ENCODE measurements at regions not wholly inside any gene's neighbourhood (a gene's known extent, or its start where the extent isn't known, plus 50 kb on each side); places are given as distances from the start of the nearest gene placed in this dataset.

DNA sequence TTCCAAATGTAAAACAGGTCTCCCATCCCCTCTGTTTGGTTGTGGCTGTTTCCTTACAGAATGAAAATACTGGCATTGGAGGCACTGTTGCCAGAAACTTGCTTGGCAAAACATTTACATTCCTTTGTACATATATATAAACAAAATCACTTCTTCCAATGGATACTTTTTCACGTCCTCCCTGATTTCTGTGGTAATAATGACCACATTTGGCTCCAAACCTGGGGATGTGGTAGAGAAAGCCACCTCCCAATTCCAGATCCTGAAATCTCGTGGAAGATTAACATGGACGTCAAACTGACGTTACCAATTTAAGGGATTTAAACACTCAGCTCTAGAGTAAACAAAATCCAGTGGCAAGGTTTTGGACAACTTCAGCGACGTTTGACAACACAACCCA lies 370.8 kb upstream of the ZFHX3 start:
- no peaks in the 10 kb centered on the region for H3K9me3 ChIP-seq (ENCODE audit: low read length)
- H3K27me3 ChIP-seq (ENCODE audit: insufficient read depth, low read length) = no peaks in the 10 kb centered on the region
- H3F3A ChIP-seq (ENCODE audit: insufficient read depth, low read length) = no peaks in the 10 kb centered on the region
- no peak overlapping the region for H3K4me2 ChIP-seq (ENCODE audit: low read length)
- no peaks in the 10 kb centered on the region for H3K79me2 ChIP-seq (ENCODE audit: insufficient read depth, low read length)
- TF ChIP-seq EZH2 (IDR thresholded peaks at IDR 0.05; ENCODE audit: borderline replicate concordance, low read length) = no peak
- TF ChIP-seq, protein P1, sequence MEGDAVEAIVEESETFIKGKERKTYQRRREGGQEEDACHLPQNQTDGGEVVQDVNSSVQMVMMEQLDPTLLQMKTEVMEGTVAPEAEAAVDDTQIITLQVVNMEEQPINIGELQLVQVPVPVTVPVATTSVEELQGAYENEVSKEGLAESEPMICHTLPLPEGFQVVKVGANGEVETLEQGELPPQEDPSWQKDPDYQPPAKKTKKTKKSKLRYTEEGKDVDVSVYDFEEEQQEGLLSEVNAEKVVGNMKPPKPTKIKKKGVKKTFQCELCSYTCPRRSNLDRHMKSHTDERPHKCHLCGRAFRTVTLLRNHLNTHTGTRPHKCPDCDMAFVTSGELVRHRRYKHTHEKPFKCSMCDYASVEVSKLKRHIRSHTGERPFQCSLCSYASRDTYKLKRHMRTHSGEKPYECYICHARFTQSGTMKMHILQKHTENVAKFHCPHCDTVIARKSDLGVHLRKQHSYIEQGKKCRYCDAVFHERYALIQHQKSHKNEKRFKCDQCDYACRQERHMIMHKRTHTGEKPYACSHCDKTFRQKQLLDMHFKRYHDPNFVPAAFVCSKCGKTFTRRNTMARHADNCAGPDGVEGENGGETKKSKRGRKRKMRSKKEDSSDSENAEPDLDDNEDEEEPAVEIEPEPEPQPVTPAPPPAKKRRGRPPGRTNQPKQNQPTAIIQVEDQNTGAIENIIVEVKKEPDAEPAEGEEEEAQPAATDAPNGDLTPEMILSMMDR (IDR thresholded peaks at IDR 0.05; ENCODE audit: low read length) = no peak
- no peaks in the 10 kb centered on the region for H3K36me3 ChIP-seq (ENCODE audit: insufficient read depth, low read length)
- H3K9ac ChIP-seq (ENCODE audit: low read length) = no peak overlapping the region
- H2AFZ ChIP-seq (ENCODE audit: low read length) = no peak overlapping the region
- no peaks in the 10 kb centered on the region for H3K4me1 ChIP-seq (ENCODE audit: insufficient read depth, low read length, severe bottlenecking)
- no peaks in the 10 kb centered on the region for H4K20me1 ChIP-seq (ENCODE audit: insufficient read depth, low read length)
- no peaks in the 10 kb centered on the region for H3K9me2 ChIP-seq (ENCODE audit: low read depth, low read length)
- H3K4me3 ChIP-seq (ENCODE audit: low read depth, low read length, poor library complexity, severe bottlenecking) = no peak overlapping the region
- no peak overlapping the region for H3K27ac ChIP-seq (ENCODE audit: low read depth, low read length, poor library complexity, severe bottlenecking)

DNA sequence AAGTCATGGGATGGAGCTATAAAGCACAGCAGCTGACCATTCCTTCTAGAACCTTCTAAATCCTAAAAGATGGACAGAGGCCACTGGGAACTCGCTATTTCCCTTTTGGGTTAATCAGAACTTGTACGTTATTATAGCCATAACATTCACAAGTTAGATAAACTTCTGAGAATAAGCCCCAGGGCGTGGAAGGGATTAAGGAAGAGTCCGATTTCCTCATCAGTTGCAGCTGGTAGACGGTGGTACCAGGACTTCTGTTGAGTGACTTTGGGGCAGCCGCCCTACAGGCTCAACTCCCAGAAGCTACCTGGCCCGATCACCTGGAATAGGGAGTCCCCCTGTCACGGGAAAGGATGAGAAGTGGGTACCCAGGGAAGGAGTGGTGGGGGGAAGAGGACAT lies 370.1 kb upstream of the ZFHX3 start:
- no peaks in the 10 kb centered on the region for H3K4me1 ChIP-seq (ENCODE audit: insufficient read depth, low read length, severe bottlenecking)
- H3K9ac ChIP-seq (ENCODE audit: low read length) = no peak overlapping the region
- no peaks in the 10 kb centered on the region for H3F3A ChIP-seq (ENCODE audit: insufficient read depth, low read length)
- H4K20me1 ChIP-seq (ENCODE audit: insufficient read depth, low read length) = no peaks in the 10 kb centered on the region
- H3K36me3 ChIP-seq (ENCODE audit: insufficient read depth, low read length) = no peaks in the 10 kb centered on the region
- H3K27me3 ChIP-seq (ENCODE audit: insufficient read depth, low read length) = no peaks in the 10 kb centered on the region
- no peaks in the 10 kb centered on the region for H3K9me2 ChIP-seq (ENCODE audit: low read depth, low read length)
- no peak for TF ChIP-seq EZH2 (IDR thresholded peaks at IDR 0.05; ENCODE audit: borderline replicate concordance, low read length)
- TF ChIP-seq, protein P1 (IDR thresholded peaks at IDR 0.05; ENCODE audit: low read length) = no peak
- H3K4me3 ChIP-seq (ENCODE audit: low read depth, low read length, poor library complexity, severe bottlenecking) = no peak overlapping the region
- no peaks in the 10 kb centered on the region for H3K9me3 ChIP-seq (ENCODE audit: low read length)
- no peak overlapping the region for H2AFZ ChIP-seq (ENCODE audit: low read length)
- no peaks in the 10 kb centered on the region for H3K79me2 ChIP-seq (ENCODE audit: insufficient read depth, low read length)
- no peak overlapping the region for H3K27ac ChIP-seq (ENCODE audit: low read depth, low read length, poor library complexity, severe bottlenecking)
- no peak overlapping the region for H3K4me2 ChIP-seq (ENCODE audit: low read length)

DNA sequence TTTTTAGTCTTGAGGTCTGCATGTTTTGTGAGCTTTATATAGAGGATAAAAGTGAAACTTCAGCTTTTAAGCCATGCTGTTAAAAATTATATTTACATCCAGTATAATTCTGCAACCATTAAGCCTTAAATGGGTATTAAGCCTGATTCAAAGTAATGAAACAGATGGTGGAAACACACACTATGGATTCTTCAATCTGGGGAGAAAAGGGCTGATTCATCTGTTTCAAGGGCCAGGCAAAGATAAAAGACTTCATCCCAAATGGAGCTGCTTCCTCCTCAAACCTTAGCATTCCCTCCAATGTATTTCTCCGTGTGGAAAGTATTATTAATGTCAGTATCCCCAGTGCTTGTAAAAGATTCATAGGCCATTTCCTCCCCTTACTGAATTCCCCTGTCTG lies 367.4 kb upstream of the ZFHX3 start:
- TF ChIP-seq, protein P1 (IDR thresholded peaks at IDR 0.05; ENCODE audit: low read length) = no peak
- TF ChIP-seq EZH2 (IDR thresholded peaks at IDR 0.05; ENCODE audit: borderline replicate concordance, low read length) = no peak
- no peak overlapping the region for H2AFZ ChIP-seq (ENCODE audit: low read length)
- no peak overlapping the region for H3K27ac ChIP-seq (ENCODE audit: low read depth, low read length, poor library complexity, severe bottlenecking)
- H3K4me3 ChIP-seq (ENCODE audit: low read depth, low read length, poor library complexity, severe bottlenecking) = no peak overlapping the region
- no peaks in the 10 kb centered on the region for H3F3A ChIP-seq (ENCODE audit: insufficient read depth, low read length)
- no peaks in the 10 kb centered on the region for H3K9me3 ChIP-seq (ENCODE audit: low read length)
- no peaks in the 10 kb centered on the region for H3K9me2 ChIP-seq (ENCODE audit: low read depth, low read length)
- no peak overlapping the region for H3K9ac ChIP-seq (ENCODE audit: low read length)
- H3K27me3 ChIP-seq (ENCODE audit: insufficient read depth, low read length) = no peaks in the 10 kb centered on the region
- H3K79me2 ChIP-seq (ENCODE audit: insufficient read depth, low read length) = no peaks in the 10 kb centered on the region
- no peaks in the 10 kb centered on the region for H3K36me3 ChIP-seq (ENCODE audit: insufficient read depth, low read length)
- no peaks in the 10 kb centered on the region for H3K4me1 ChIP-seq (ENCODE audit: insufficient read depth, low read length, severe bottlenecking)
- H3K4me2 ChIP-seq (ENCODE audit: low read length) = no peak overlapping the region
- H4K20me1 ChIP-seq (ENCODE audit: insufficient read depth, low read length) = no peaks in the 10 kb centered on the region
